K562 (cell line): ENCODE measurements at regions not wholly inside any gene's neighbourhood (a gene's known extent, or its start where the extent isn't known, plus 50 kb on each side); places are given as distances from the start of the nearest gene placed in this dataset.

Experiments used
- HNRNPH1 ChIP-seq: fragments of 200-400 bp; formaldehyde crosslinking; optimal IDR thresholded peaks from 2 replicates; pipeline ENCODE3; 2017; ENCODE audit warnings: low read depth, mild to moderate bottlenecking, low read length, moderate library complexity
- POLR2A ChIP-seq: fragments of 450-650 bp; conservative IDR thresholded peaks from 2 replicates; pipeline ENCODE4 v1.6.1; 2016
- POLR2AphosphoS5 ChIP-seq: IDR thresholded peaks from 2 replicates; pipeline ENCODE4 v1.6.1; 2011; ENCODE audit warnings: mild to moderate bottlenecking, low read depth, low read length, moderate library complexity; ENCODE audit not compliant: control insufficient read depth, insufficient read depth
- ZNF253 ChIP-seq: fragments of 250-450 bp; sonication (Bioruptor Pico); conservative IDR thresholded peaks from 2 replicates; pipeline ENCODE4 v1.6.1; 2021; ENCODE audit warnings: mild to moderate bottlenecking

- no peak for TF ChIP-seq POLR2A
- TF ChIP-seq HNRNPH1, result no peak
- no peak for TF ChIP-seq ZNF253 (CRISPR knock-in tag)
- TF ChIP-seq POLR2AphosphoS5, result no peak
These were observed 171.0 kb upstream of the PZP start for GRCh38 chr12:9379023-9379742.
